Stomach (tissue), 8 donors: ENCODE measurements at regions not wholly inside any gene's neighbourhood (a gene's known extent, or its start where the extent isn't known, plus 50 kb on each side); places are given as distances from the start of the nearest gene placed in this dataset.

Experiments used
- DNase-seq, 2 donors: peaks; one replicate each; pipeline versions ENCODE4 v3.0.0 to v3.0.0-alpha.2; 2013 to 2019
- H3K27ac ChIP-seq, 5 donors: fragments of 200-600 bp in 4 of 5; sonication (generic) in 4 of 5; one replicate each; pipeline ENCODE4 v1.5.1; 2013 to 2019; ENCODE audit warnings: mild to moderate bottlenecking in 1 of 5, moderate library complexity in 1 of 5
- H3K27me3 ChIP-seq, 3 donors: fragments of 200-600 bp; sonication (generic); one replicate each; pipeline ENCODE4 v1.5.1; 2017 to 2019; ENCODE audit warnings: mixed run types in 1 of 3
- H3K36me3 ChIP-seq, 4 donors: fragments of 200-600 bp; sonication (generic); 1 replicate in 3 of 4; 2 replicates in 1 of 4; pipeline ENCODE4 v1.5.1; 2016 to 2019
- H3K4me1 ChIP-seq, 4 donors: fragments of 200-600 bp; sonication (generic); one replicate each; pipeline ENCODE4 v1.5.1; 2016 to 2019
- H3K4me3 ChIP-seq, 4 donors: fragments of 200-600 bp; sonication (generic) in 3 of 4; one replicate each; pipeline ENCODE4 v1.5.1; 2016 to 2019; ENCODE audit warnings: mild to moderate bottlenecking in 1 of 4
- H3K9me3 ChIP-seq, 4 donors: fragments of 200-600 bp; sonication (generic); one replicate each; pipeline ENCODE4 v1.5.1; 2016 to 2019
- EP300 ChIP-seq: sonication (generic); formaldehyde crosslinking; IDR thresholded peaks from one replicate; pipeline ENCODE4 v1.6.1; 2017; ENCODE audit warnings: antibody characterized with exemption
- POLR2A ChIP-seq, 4 donors: fragments of 450-650 bp; IDR thresholded peaks; one replicate each; pipeline ENCODE4 v1.6.1; 2016; ENCODE audit warnings: antibody characterized with exemption in 4 of 4, control low read depth in 2 of 4, mild to moderate bottlenecking in 1 of 4, moderate library complexity in 1 of 4
- POLR2AphosphoS5 ChIP-seq, 3 donors: sonication (generic); formaldehyde crosslinking; IDR thresholded peaks; one replicate each; pipeline ENCODE4 v1.6.1; 2016; ENCODE audit warnings: antibody characterized with exemption in 3 of 3
- WGBS, 5 donors: extraction: QIAGEN DNeasy Blood & Tissue Kit in 3 of 5; methylation state at CpG; one replicate each; pipeline versions ENCODE4 v1.1.5 to v1.1.7; 2013 to 2018; 5-methylcytosine and 5-hydroxymethylcytosine counted together
- intact Hi-C: fragments of 100-400 bp; cut with DNase I; formaldehyde crosslinking; loops from one replicate; pipeline ENCODE4 v1.15.1; 2023; ENCODE audit warnings: low total_unique reads
- TF ChIP-seq, protein P1 (sequence below), 7 experiments: fragments of 450-650 bp in 4 of 7; fragments of 200-600 bp in 3 of 7; sonication (generic) in 3 of 7; IDR thresholded peaks; one replicate each; pipeline ENCODE4 v1.5.1; 2016 to 2019; ENCODE audit warnings: antibody characterized with exemption in 7 of 7, control low read depth in 2 of 7, mild to moderate bottlenecking in 1 of 7
- donor health status: healthy with polysubstance abuse.
- donor health status: Bipolar disorder and iron deficiency.
- donor health status: healthy.

DNA sequence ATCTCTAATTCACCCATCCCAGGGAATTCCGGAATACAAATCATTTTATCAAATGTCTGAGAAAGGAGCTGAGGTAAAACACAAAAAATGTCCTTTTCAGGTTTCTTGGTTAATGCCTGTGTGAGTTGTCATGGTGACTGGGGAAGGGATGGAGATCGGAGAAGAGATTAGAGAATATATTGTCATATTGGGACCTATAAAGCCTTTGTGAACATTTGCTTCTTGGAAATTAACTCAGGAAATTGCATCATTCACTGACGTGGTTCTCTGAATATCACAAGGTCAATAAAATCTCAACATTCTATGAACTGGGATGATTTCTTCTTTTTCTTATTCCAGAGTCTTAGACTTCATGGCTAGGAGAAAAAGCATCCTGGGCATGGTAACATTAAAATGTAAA, 174.8 kb upstream of the GLRA2 start:
- no peak overlapping the region for H3K4me3 ChIP-seq
- H3K27me3 ChIP-seq = no peaks in the 10 kb centered on the region
- no peaks in the 10 kb centered on the region for H3K4me1 ChIP-seq
- H3K27ac ChIP-seq = no peak overlapping the region
- WGBS, 5 donors = 57 to 76% (median 71%) methylated on average over 3 of the region's 3 CpGs
- peaks cover 0 to 4% (median 2%) of the 10 kb centered on the region in 4 donors for H3K9me3 ChIP-seq
- no peak for TF ChIP-seq POLR2AphosphoS5 (IDR thresholded peaks at IDR 0.05)
- TF ChIP-seq, protein P1, sequence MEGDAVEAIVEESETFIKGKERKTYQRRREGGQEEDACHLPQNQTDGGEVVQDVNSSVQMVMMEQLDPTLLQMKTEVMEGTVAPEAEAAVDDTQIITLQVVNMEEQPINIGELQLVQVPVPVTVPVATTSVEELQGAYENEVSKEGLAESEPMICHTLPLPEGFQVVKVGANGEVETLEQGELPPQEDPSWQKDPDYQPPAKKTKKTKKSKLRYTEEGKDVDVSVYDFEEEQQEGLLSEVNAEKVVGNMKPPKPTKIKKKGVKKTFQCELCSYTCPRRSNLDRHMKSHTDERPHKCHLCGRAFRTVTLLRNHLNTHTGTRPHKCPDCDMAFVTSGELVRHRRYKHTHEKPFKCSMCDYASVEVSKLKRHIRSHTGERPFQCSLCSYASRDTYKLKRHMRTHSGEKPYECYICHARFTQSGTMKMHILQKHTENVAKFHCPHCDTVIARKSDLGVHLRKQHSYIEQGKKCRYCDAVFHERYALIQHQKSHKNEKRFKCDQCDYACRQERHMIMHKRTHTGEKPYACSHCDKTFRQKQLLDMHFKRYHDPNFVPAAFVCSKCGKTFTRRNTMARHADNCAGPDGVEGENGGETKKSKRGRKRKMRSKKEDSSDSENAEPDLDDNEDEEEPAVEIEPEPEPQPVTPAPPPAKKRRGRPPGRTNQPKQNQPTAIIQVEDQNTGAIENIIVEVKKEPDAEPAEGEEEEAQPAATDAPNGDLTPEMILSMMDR (IDR thresholded peaks at IDR 0.05) = no peak
- no peaks in the 10 kb centered on the region for H3K36me3 ChIP-seq
- DNase-seq = no peak
- intact Hi-C loops = no loop called here

DNA sequence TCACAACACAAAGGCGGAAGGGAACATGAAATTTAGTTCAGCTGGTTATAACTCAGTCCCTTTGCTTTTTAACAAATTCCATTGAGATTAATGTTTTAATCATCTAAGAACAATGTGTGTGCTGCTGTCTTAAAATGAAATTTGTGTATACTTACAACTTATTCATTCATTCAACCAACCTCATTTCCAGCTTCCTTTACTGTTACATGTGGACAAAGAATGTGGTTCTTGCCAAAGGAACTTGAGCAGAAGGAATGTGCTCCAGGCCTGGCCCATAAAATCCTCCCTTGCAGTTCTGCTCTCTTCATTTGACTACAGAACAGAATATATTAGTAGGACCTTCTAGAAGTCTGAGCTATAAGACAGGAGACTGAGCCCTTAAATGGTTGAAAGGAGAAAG, 176.8 kb upstream of the GLRA2 start:
- H3K36me3 ChIP-seq = no peaks in the 10 kb centered on the region
- H3K27ac ChIP-seq = no peak overlapping the region
- H3K4me1 ChIP-seq = no peaks in the 10 kb centered on the region
- intact Hi-C loops = no loop called here
- H3K4me3 ChIP-seq = no peak overlapping the region
- H3K9me3 ChIP-seq = peaks cover 0 to 6% (median 2%) of the 10 kb centered on the region in 4 donors
- DNase-seq = no peak
- WGBS, 5 donors = 75 to 91% (median 82%) methylated on average over 1 of the region's 1 CpG
- TF ChIP-seq POLR2A (IDR thresholded peaks at IDR 0.05) = no peak
- TF ChIP-seq, protein P1 (IDR thresholded peaks at IDR 0.05) = no peak
- no peak for TF ChIP-seq POLR2AphosphoS5 (IDR thresholded peaks at IDR 0.05)
- TF ChIP-seq EP300 = no peak
- H3K27me3 ChIP-seq = no peaks in the 10 kb centered on the region

DNA sequence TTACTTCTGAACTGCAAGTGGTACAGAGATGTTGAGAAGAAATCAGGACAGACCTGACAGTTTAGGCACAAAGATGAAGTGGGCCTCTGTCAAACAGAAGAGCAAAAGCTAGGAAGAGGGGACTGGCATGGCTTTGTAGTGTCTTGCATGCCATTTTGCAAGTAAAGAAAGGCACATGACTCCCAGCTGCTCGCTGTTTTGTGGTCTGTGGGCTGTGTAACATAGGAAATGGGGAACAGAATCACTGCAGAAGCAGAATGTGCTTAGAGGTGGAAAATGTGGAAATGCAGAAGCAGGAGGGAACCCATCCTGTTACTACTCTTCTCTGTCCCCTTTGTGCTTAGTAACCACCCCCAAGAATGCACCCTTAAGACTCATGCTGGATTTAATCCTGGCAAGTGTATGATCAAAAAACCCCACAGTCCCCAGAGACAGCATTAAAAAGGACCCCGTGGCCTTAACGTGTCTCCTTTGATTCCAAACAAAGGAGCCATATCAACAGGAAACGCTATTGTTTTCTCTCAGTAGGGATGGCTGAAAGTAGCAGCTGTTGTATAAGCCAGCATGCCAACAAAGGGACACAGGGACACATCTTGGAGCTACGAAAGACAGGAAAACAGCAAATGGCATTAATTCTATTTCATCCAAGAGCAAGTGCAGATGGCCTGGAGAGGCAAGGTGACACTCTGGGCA, 177.6 kb upstream of the GLRA2 start:
- no peak for DNase-seq
- H3K4me1 ChIP-seq = no peaks in the 10 kb centered on the region
- no peak overlapping the region for H3K4me3 ChIP-seq
- H3K27ac ChIP-seq = no peak overlapping the region
- H3K9me3 ChIP-seq = peaks cover 0 to 6% (median 2%) of the 10 kb centered on the region in 4 donors
- TF ChIP-seq POLR2AphosphoS5 (IDR thresholded peaks at IDR 0.05) (no peak), EP300 (no peak), POLR2A (IDR thresholded peaks at IDR 0.05) (no peak)
- TF ChIP-seq, protein P1 (IDR thresholded peaks at IDR 0.05) = no peak
- no peaks in the 10 kb centered on the region for H3K36me3 ChIP-seq
- no peaks in the 10 kb centered on the region for H3K27me3 ChIP-seq
- intact Hi-C loops = no loop called here
- 28 to 48% (median 39%) methylated on average over 5 of the region's 5 CpGs for WGBS, 5 donors

DNA sequence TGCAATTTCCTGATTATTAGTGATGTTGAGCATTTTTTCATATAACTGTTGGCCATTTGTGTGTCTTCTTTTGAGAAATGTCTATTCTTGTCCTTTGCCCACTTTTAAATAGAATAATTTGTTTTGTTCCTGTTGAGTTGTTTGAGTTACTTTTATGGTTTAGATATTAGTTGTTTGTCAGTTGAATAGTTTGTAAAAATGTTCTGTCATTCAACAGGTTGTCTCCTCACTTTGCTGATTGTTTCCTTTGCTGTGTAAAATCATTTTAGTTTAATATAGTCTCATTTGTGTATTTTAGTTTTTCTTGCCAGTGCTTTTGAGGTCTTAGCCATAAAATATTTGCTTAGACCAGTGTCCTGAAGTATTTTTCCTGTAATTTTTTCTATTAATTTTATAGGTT, 181.8 kb upstream of the GLRA2 start:
- DNase-seq = no peak
- no peak overlapping the region for H3K27ac ChIP-seq

More for the DNA sequence above, 181.8 kb upstream of the GLRA2 start:
- no peak overlapping the region for H3K4me3 ChIP-seq
- intact Hi-C loops = no loop called here
- no peaks in the 10 kb centered on the region for H3K36me3 ChIP-seq
- no peaks in the 10 kb centered on the region for H3K27me3 ChIP-seq
- TF ChIP-seq EP300 (no peak), POLR2A (IDR thresholded peaks at IDR 0.05) (no peak), POLR2AphosphoS5 (IDR thresholded peaks at IDR 0.05) (no peak)
- TF ChIP-seq, protein P1 (IDR thresholded peaks at IDR 0.05) = no peak
- no peaks in the 10 kb centered on the region for H3K4me1 ChIP-seq
- H3K9me3 ChIP-seq = peaks cover 0 to 6% (median 2%) of the 10 kb centered on the region in 4 donors
